Activated CD4-positive, alpha-beta T cell treated with anti-CD3 and anti-CD28 coated beads, Interleukin-2, Interleukin-6, amounts not matched to agents 100 ng/mL and 50 ng/mL, durations not matched to agents 16 hours and 8 hours (primary cell): ENCODE measurements at regions not wholly inside any gene's neighbourhood (a gene's known extent, or its start where the extent isn't known, plus 50 kb on each side); places are given as distances from the start of the nearest gene placed in this dataset.

ENCODE experiments used
- DNase-seq: peaks from one replicate; pipeline ENCODE4 v3.0.0-alpha.2; 2020

- no peak for DNase-seq
Measured at GRCh38 chr15:61459785-61460707, 230.9 kb upstream of the RORA start.

GRCh38 chr15:61457050-61457733, 228.1 kb upstream of the RORA start:
- DNase-seq, result no peak

GRCh38 chr15:61449186-61449702, 220.1 kb upstream of the RORA start:
- DNase-seq, result no peak

- DNase-seq, result no peak
Measured at GRCh38 chr15:61447981-61448380, 218.9 kb upstream of the RORA start.

- no peak for DNase-seq
Measured at GRCh38 chr15:61444585-61444984, 215.5 kb upstream of the RORA start.

- no peak for DNase-seq
Measured at GRCh38 chr15:61442821-61443220, 213.7 kb upstream of the RORA start.

GRCh38 chr15:61441891-61442290, 212.8 kb upstream of the RORA start:
- no peak for DNase-seq

- no peak for DNase-seq
Measured at GRCh38 chr15:61426466-61426865, 197.4 kb upstream of the RORA start.

- no peak for DNase-seq
Measured at GRCh38 chr15:61425934-61426333, 196.8 kb upstream of the RORA start.

GRCh38 chr15:61422773-61423172, 193.7 kb upstream of the RORA start:
- DNase-seq, result no peak

- DNase-seq, result no peak
Measured at GRCh38 chr15:61421938-61422337, 192.8 kb upstream of the RORA start.

- no peak for DNase-seq
Measured at GRCh38 chr15:61421470-61421869, 192.4 kb upstream of the RORA start.

GRCh38 chr15:61420546-61420945, 191.4 kb upstream of the RORA start:
- no peak for DNase-seq

- no peak for DNase-seq
Measured at GRCh38 chr15:61415617-61416120, 186.6 kb upstream of the RORA start.

GRCh38 chr15:61411902-61412510, 182.9 kb upstream of the RORA start:
- DNase-seq, result no peak

- no peak for DNase-seq
Measured at GRCh38 chr15:61410662-61411061, 181.6 kb upstream of the RORA start.

GRCh38 chr15:61404567-61404966, 175.5 kb upstream of the RORA start:
- DNase-seq, result peak; percentile 16

GRCh38 chr15:61403884-61404283, 174.8 kb upstream of the RORA start:
- no peak for DNase-seq

- DNase-seq, result no peak
Measured at GRCh38 chr15:61401903-61402698, 173.0 kb upstream of the RORA start.

GRCh38 chr15:61398310-61398709, 169.2 kb upstream of the RORA start:
- DNase-seq, result no peak

GRCh38 chr15:61396235-61396919, 167.3 kb upstream of the RORA start:
- no peak for DNase-seq

- DNase-seq, result no peak
Measured at GRCh38 chr15:61393949-61394348, 164.8 kb upstream of the RORA start.
